ENCODE measurements at regions not wholly inside any gene's neighbourhood (a gene's known extent, or its start where the extent isn't known, plus 50 kb on each side); places are given as distances from the start of the nearest gene placed in this dataset.

DNA sequence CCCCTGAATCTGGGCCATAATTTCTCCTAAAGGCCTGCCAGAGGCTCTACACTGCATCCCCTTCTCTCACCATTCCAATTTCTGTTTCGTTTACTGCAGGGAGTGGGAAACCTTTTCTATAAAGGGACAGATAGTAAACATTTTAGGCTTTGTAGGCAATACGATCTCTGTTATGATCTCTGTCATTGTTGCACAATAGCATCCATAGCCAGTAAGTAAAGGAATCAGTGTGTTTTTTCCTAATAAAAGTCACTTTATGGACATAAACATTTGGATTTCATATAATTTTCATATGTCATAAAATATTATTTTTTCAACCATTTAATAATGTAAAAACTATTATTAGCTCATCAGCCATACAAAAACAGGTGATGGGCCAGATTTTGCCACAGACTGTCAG, 531.7 kb downstream of the DSC3 start:
- Histone ChIP-seq H3K4me3 (no peak overlapping the region), H3K9me3 (no peaks in the 10 kb centered on the region), H3K4me1 (no peaks in the 10 kb centered on the region), H3K27me3 (no peaks in the 10 kb centered on the region), H3K27ac (no peak overlapping the region), H3K36me3 (replicated peaks in 1 of 2; ENCODE audit: insufficient read depth in 1 of 2, low read depth in 2 of 2) (no peaks in the 10 kb centered on the region)
- DNase-seq (no peak), ATAC-seq (no peak)
- intact Hi-C loops (cut with DNase I), result no loop called here
- 39 to 51% methylated on average over 2 of the region's 2 CpGs for WGBS, 2 donors
- no peak for TF ChIP-seq POLR2A (IDR thresholded peaks at IDR 0.05)
- TF ChIP-seq, protein P1, sequence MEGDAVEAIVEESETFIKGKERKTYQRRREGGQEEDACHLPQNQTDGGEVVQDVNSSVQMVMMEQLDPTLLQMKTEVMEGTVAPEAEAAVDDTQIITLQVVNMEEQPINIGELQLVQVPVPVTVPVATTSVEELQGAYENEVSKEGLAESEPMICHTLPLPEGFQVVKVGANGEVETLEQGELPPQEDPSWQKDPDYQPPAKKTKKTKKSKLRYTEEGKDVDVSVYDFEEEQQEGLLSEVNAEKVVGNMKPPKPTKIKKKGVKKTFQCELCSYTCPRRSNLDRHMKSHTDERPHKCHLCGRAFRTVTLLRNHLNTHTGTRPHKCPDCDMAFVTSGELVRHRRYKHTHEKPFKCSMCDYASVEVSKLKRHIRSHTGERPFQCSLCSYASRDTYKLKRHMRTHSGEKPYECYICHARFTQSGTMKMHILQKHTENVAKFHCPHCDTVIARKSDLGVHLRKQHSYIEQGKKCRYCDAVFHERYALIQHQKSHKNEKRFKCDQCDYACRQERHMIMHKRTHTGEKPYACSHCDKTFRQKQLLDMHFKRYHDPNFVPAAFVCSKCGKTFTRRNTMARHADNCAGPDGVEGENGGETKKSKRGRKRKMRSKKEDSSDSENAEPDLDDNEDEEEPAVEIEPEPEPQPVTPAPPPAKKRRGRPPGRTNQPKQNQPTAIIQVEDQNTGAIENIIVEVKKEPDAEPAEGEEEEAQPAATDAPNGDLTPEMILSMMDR (IDR thresholded peaks at IDR 0.05), result no peak

DNA sequence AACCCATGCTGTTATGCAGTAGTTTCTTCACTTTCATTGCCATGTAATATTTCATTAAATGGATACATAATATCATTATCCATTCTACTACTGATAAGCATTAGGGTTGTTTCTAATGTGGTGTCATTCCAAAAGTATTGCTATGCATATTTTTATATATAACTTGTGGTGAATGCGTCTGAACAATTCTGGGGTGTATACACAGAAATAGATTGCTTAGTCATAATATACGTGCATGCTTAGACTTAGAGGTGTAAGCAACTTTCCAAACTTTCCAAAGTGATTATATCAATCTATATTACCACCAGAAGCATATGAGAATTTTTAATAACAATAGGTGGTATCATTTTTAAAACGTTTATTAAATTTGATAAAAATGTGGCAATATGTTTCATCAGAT, 540.9 kb downstream of the DSC3 start:
- H3K4me3 ChIP-seq, result no peak overlapping the region
- H3K27me3 ChIP-seq, result no peaks in the 10 kb centered on the region
- H3K4me1 ChIP-seq, result no peaks in the 10 kb centered on the region
- 47 to 51% methylated on average over 3 of the region's 3 CpGs for WGBS, 2 donors
- intact Hi-C loops (cut with DNase I), result no loop called here
- TF ChIP-seq POLR2A (IDR thresholded peaks at IDR 0.05), result no peak
- TF ChIP-seq, protein P1 (IDR thresholded peaks at IDR 0.05), result no peak
- H3K27ac ChIP-seq, result no peak overlapping the region
- no peaks in the 10 kb centered on the region for H3K9me3 ChIP-seq
- no peaks in the 10 kb centered on the region for H3K36me3 ChIP-seq (replicated peaks in 1 of 2; ENCODE audit: insufficient read depth in 1 of 2, low read depth in 2 of 2)
- DNase-seq (no peak), ATAC-seq (no peak)

DNA sequence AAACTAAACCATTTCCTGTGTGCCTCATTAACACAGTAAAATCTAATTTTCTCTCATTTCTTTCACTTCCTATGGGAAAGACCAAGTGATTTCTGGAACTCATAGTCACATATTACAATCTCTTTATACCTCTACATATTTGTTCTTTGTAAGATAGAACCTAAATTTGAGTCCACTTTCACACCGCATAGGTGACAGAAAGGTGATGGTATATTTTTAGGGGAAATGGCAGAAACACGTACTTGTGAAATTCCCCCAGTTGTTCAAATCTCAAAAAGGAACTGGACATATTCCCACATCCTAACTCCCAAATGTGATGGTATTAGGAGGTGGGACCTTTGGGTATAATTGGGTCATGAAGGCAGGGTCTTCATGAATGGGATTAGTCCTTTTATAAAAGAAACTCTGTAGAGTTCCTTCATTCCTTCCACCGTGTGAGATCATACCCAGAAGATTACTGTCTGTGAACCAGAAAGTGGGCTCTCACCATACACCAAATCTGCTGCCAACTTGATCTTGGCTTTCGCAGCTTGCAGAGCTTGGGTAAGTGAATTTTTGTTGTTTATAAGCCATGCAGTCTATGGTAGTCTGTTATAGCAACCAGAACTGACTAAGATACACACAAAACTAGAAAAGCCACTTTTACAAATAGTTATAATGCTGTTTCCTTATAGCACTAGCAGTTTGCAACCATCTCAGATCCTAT, 542.1 kb downstream of the DSC3 start:
- no peak overlapping the region for H3K4me3 ChIP-seq
- H3K36me3 ChIP-seq (replicated peaks in 1 of 2; ENCODE audit: insufficient read depth in 1 of 2, low read depth in 2 of 2), result no peaks in the 10 kb centered on the region
- no peaks in the 10 kb centered on the region for H3K9me3 ChIP-seq
- TF ChIP-seq, protein P1 (IDR thresholded peaks at IDR 0.05), result no peak
- TF ChIP-seq POLR2A (IDR thresholded peaks at IDR 0.05), result no peak
- no peaks in the 10 kb centered on the region for H3K4me1 ChIP-seq
- DNase-seq (no peak), ATAC-seq (no peak)
- 71 to 72% methylated on average over 4 of the region's 4 CpGs for WGBS, 2 donors
- H3K27me3 ChIP-seq, result no peaks in the 10 kb centered on the region
- H3K27ac ChIP-seq, result no peak overlapping the region
- intact Hi-C loops (cut with DNase I), result no loop called here

DNA sequence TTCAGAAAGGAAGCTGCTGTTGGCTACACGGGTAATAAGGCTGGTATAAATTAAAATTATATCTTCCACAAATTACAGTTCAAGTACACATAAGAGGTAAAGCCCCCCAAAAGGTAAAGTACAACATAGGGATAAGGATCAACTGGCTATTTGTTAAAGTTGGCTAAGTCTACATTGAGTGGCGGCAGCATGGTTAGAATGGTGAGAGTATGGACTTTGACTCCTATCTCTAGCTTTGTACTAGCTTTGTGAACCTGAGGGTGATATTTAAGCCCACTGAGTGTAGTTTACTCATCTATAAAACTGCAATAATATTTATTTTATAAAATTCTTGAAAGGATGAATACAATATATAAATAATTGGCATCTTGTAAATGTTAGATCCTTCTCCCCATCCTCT, 542.8 kb downstream of the DSC3 start:
- intact Hi-C loops (cut with DNase I), result no loop called here
- no peak for ATAC-seq
- no peak for DNase-seq
- Histone ChIP-seq H3K36me3 (replicated peaks in 1 of 2; ENCODE audit: insufficient read depth in 1 of 2, low read depth in 2 of 2) (no peaks in the 10 kb centered on the region), H3K27me3 (no peaks in the 10 kb centered on the region), H3K4me3 (no peak overlapping the region), H3K9me3 (no peaks in the 10 kb centered on the region), H3K4me1 (no peaks in the 10 kb centered on the region), H3K27ac (no peak overlapping the region)
- 66 to 70% methylated on average over 2 of the region's 2 CpGs for WGBS, 2 donors
- no peak for TF ChIP-seq POLR2A (IDR thresholded peaks at IDR 0.05)
- TF ChIP-seq, protein P1 (IDR thresholded peaks at IDR 0.05), result no peak

DNA sequence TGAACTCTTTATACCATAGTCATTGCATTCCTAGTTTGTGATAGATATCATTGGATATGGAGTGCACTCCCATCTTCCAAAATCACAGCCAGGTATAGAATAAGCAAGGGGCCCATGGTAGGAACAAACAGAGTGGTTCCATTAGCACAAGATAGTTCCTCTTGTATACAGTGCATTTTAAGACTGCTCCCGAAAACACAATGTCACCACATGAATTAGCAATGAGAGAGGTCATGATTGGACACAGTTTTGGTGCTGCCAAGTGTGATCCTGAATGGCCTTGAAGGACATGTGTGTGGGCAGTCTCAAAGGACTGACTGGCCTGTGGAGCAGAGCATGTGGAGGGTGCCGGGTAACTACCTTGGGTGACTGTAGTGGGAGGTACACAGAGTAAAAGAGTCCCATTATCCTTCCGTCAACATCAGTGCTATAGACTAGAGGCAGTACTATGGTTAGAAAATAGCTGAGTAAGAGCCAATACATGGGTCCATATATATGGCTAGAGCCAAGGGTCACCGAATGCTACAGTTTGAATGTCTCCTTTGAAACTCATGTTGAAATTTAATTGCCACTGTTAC, 549.9 kb downstream of the DSC3 start:
- DNase-seq (no peak), ATAC-seq (no peak)
- intact Hi-C loops (cut with DNase I), result no loop called here
- Histone ChIP-seq H3K9me3 (no peaks in the 10 kb centered on the region), H3K4me1 (no peaks in the 10 kb centered on the region), H3K27me3 (no peaks in the 10 kb centered on the region), H3K27ac (no peak overlapping the region), H3K36me3 (replicated peaks in 1 of 2; ENCODE audit: insufficient read depth in 1 of 2, low read depth in 2 of 2) (no peaks in the 10 kb centered on the region), H3K4me3 (no peak overlapping the region)
- TF ChIP-seq POLR2A (IDR thresholded peaks at IDR 0.05), result no peak
- TF ChIP-seq, protein P1 (IDR thresholded peaks at IDR 0.05), result no peak
- 75 to 89% methylated on average over 4 of the region's 4 CpGs for WGBS, 2 donors

All from body of pancreas (tissue), 4 donors.